K562 (cell line): ENCODE measurements at regions not wholly inside any gene's neighbourhood (a gene's known extent, or its start where the extent isn't known, plus 50 kb on each side); places are given as distances from the start of the nearest gene placed in this dataset.

Experiments
- ATAC-seq: fragments of 200-7000 bp; cut with Tn5 transposase; 3 replicates; pipeline ENCODE4 v1.9.1; 2020; ENCODE audit warnings: moderate library complexity
- BruUV-seq: library from RNA; stranded (reverse); fragments of 400-500 nt; replicated peaks from 2 replicates; lab custom pipeline; 2021; lab: Mats Ljungman, UMichigan
- CTCF ChIA-PET: fragments of 300-600 bp; formaldehyde crosslinking; extraction: SDS; loops from one replicate; lab custom pipeline; 2021; ENCODE audit warnings: low intra/inter-chr PET ratio; lab: Yijun Ruan, JAX
- POLR2A ChIA-PET: fragments of 300-600, 350-650 bp; sonication (Branson Sonifier 250); formaldehyde crosslinking; extraction: SDS; loops from one replicate; lab custom pipeline; 2021; ENCODE audit warnings: antibody characterized with exemption, inconsistent platforms; lab: Yijun Ruan, JAX
- DNase-seq, 4 experiments: peaks; one replicate each; pipeline versions ENCODE4 v3.0.0 to v3.0.0-alpha.2; 2011 to 2018; ENCODE audit warnings: low spot score in 3 of 4, mixed read lengths in 3 of 4; ENCODE audit errors: extremely low read depth in 1 of 4
- FAIRE-seq: peaks from 2 replicates; lab custom pipeline; 2011; peaks lifted over from hg19 to GRCh38; lab: Jason Lieb, UNC
- H2AFZ ChIP-seq: 2 replicates; pipeline ENCODE4 v1.6.0; 2011; ENCODE audit warnings: low read depth, low read length, control low read depth, inconsistent platforms
- H3K27ac ChIP-seq: fragments of 200-600 bp; 3 replicates; pipeline ENCODE4 v1.8.0; 2011; ENCODE audit warnings: low read depth, mild to moderate bottlenecking, control low read depth, inconsistent platforms, low read length, moderate library complexity, mixed read lengths; ENCODE audit errors: extremely low read depth
- H3K27me3 ChIP-seq, 2 experiments: fragments of 300-600 bp in 1 of 2; 2 replicates in 1 of 2; 3 replicates in 1 of 2; pipeline versions ENCODE4 v1.6.0 to v1.8.0; 2011; ENCODE audit warnings: inconsistent platforms in 2 of 2, low read length in 2 of 2, mild to moderate bottlenecking in 1 of 2, mixed read lengths in 1 of 2, moderate library complexity in 1 of 2; ENCODE audit not compliant: control insufficient read depth in 2 of 2, insufficient read depth in 2 of 2
- H3K36me3 ChIP-seq: fragments of 300-600 bp; 3 replicates; pipeline ENCODE4 v1.8.0; 2011; ENCODE audit warnings: mild to moderate bottlenecking, low read length, inconsistent platforms; ENCODE audit not compliant: control insufficient read depth, insufficient read depth
- H3K4me1 ChIP-seq, 2 experiments: fragments of 200-600 bp in 1 of 2; replicated peaks in 1 of 2; 2 replicates in 1 of 2; 3 replicates in 1 of 2; pipeline versions ENCODE4 v1.5.1 to v1.8.0; 2011; ENCODE audit warnings: inconsistent platforms in 2 of 2, low read length in 2 of 2, mild to moderate bottlenecking in 1 of 2, mixed read lengths in 1 of 2, moderate library complexity in 1 of 2; ENCODE audit not compliant: control insufficient read depth in 2 of 2, insufficient read depth in 2 of 2
- H3K4me2 ChIP-seq: 2 replicates; pipeline ENCODE4 v1.6.1; 2011; ENCODE audit warnings: low read length, control low read depth, inconsistent platforms, mixed read lengths; ENCODE audit not compliant: insufficient read depth
- H3K4me3 ChIP-seq: fragments of 200-600 bp; sonication (generic), shearing (Covaris generic); 2 replicates; pipeline ENCODE4 v1.5.1; 2016; ENCODE audit warnings: control low read depth, inconsistent platforms
- H3K79me2 ChIP-seq: fragments of 200-600 bp; 3 replicates; pipeline ENCODE4 v1.8.0; 2011; ENCODE audit warnings: low read length, inconsistent platforms; ENCODE audit not compliant: control insufficient read depth, insufficient read depth
- H3K9ac ChIP-seq, 2 experiments: 2 replicates each; pipeline versions ENCODE4 v1.6.0 to v1.6.1; 2011; ENCODE audit warnings: low read depth in 2 of 2, low read length in 2 of 2, control low read depth in 1 of 2, inconsistent platforms in 1 of 2, mild to moderate bottlenecking in 1 of 2, mixed read lengths in 1 of 2; ENCODE audit not compliant: insufficient read depth in 1 of 2
- H3K9me1 ChIP-seq: one replicate; pipeline ENCODE4 v1.6.0; 2011; ENCODE audit warnings: inconsistent platforms, mild to moderate bottlenecking, low read length, moderate library complexity; ENCODE audit not compliant: control insufficient read depth, insufficient read depth
- H3K9me3 ChIP-seq: replicated peaks from 2 replicates; pipeline ENCODE4 v1.5.1; 2011; ENCODE audit warnings: low read depth, low read length, inconsistent platforms; ENCODE audit not compliant: control insufficient read depth, insufficient read depth
- H4K20me1 ChIP-seq: replicated peaks from 2 replicates; pipeline ENCODE4 v1.6.1; 2011; ENCODE audit warnings: low read length, inconsistent platforms, mixed read lengths; ENCODE audit not compliant: control insufficient read depth, insufficient read depth
- GATAD2B ChIP-seq: fragments of 450-650 bp; IDR thresholded peaks from 2 replicates; pipeline ENCODE4 v1.6.1; 2017; ENCODE audit warnings: mild to moderate bottlenecking, borderline replicate concordance
- HDAC1 ChIP-seq, 2 experiments: fragments of 450-650 bp; IDR thresholded peaks; 2 replicates each; pipeline ENCODE4 v1.6.1; 2016 to 2017; ENCODE audit warnings: inconsistent platforms in 1 of 2, mild to moderate bottlenecking in 1 of 2, moderate library complexity in 1 of 2
- KLF13 ChIP-seq: fragments of 450-650 bp; IDR thresholded peaks from 2 replicates; pipeline ENCODE4 v1.6.1; 2016; ENCODE audit warnings: missing genetic modification characterization, low read depth, mild to moderate bottlenecking, missing compliant biosample characterization, moderate library complexity, borderline replicate concordance
- MCM7 ChIP-seq, 2 experiments: fragments of 450-650 bp; IDR thresholded peaks; 2 replicates each; pipeline ENCODE4 v1.6.1; 2016 to 2018
- PHF21A ChIP-seq: fragments of 450-650 bp; IDR thresholded peaks from 2 replicates; pipeline ENCODE4 v1.6.1; 2017; ENCODE audit warnings: low read depth, borderline replicate concordance
- POLR2A ChIP-seq: fragments of 450-650 bp; conservative IDR thresholded peaks from 2 replicates; pipeline ENCODE4 v1.6.1; 2016
- POLR3A ChIP-seq: IDR thresholded peaks from 2 replicates; pipeline ENCODE4 v1.6.1; 2011; ENCODE audit warnings: borderline replicate concordance, mild to moderate bottlenecking, moderate library complexity; ENCODE audit not compliant: insufficient read length, insufficient read depth; ENCODE audit errors: extremely low read depth
- SIN3B ChIP-seq: fragments of 450-650 bp; IDR thresholded peaks from 2 replicates; pipeline ENCODE4 v1.6.1; 2017; ENCODE audit warnings: low read depth, mild to moderate bottlenecking, moderate library complexity
- SMARCC2 ChIP-seq: fragments of 450-650 bp; IDR thresholded peaks from 2 replicates; pipeline ENCODE4 v1.6.1; 2017; ENCODE audit warnings: antibody characterized with exemption, moderate library complexity, mild to moderate bottlenecking, low read depth
- TFE3 ChIP-seq: fragments of 450-650 bp; formaldehyde crosslinking; IDR thresholded peaks from 2 replicates; pipeline ENCODE4 v1.4.0; 2020; ENCODE audit warnings: mild to moderate bottlenecking, mixed read lengths
- ZNF217 ChIP-seq: sonication (generic); formaldehyde crosslinking; IDR thresholded peaks from 2 replicates; pipeline ENCODE4 v1.8.0; 2022; ENCODE audit warnings: mild to moderate bottlenecking, missing genetic modification reagents
- ZNF316 ChIP-seq: fragments of 450-650 bp; IDR thresholded peaks from 2 replicates; pipeline ENCODE4 v1.6.1; 2016
- ZNF764 ChIP-seq: fragments of 250-450 bp; sonication (Bioruptor Pico); IDR thresholded peaks from 2 replicates; pipeline ENCODE4 v1.4.0; 2020; ENCODE audit warnings: low read depth, mild to moderate bottlenecking, moderate library complexity
- WGBS: fragments of 100-300 bp; shearing (Covaris generic); methylation state at CpG from one replicate; pipeline ENCODE4 v1.1.6; 2016; ENCODE audit warnings: low coverage, mixed read lengths; ENCODE audit not compliant: insufficient coverage; ENCODE audit errors: missing lambda C conversion rate; 5-methylcytosine and 5-hydroxymethylcytosine counted together
- in situ Hi-C: fragments of 300-500 bp; cut with MboI; formaldehyde crosslinking; loops from 4 replicates; pipeline ENCODE4 v1.15.0; 2018; ENCODE audit warnings: inconsistent platforms, mixed read lengths
- intact Hi-C: fragments of 100-400 bp; cut with micrococcal nuclease; formaldehyde crosslinking; loops from 2 replicates; pipeline ENCODE4 v1.14.2; 2022
- TF ChIP-seq, protein P1 (sequence below): fragments of 450-650 bp; IDR thresholded peaks from 2 replicates; pipeline ENCODE4 v1.6.1; 2014; ENCODE audit warnings: low read depth, mild to moderate bottlenecking, moderate library complexity, borderline replicate concordance
- TF ChIP-seq, protein P2 (sequence below): IDR thresholded peaks from 2 replicates; pipeline ENCODE4 v1.6.1; 2014; ENCODE audit warnings: antibody characterized with exemption
- TF ChIP-seq, protein P3 (sequence below): fragments of 250-450 bp; sonication (Bioruptor Pico); IDR thresholded peaks from 2 replicates; pipeline ENCODE4 v1.8.0; 2022; ENCODE audit warnings: inconsistent platforms

DNA sequence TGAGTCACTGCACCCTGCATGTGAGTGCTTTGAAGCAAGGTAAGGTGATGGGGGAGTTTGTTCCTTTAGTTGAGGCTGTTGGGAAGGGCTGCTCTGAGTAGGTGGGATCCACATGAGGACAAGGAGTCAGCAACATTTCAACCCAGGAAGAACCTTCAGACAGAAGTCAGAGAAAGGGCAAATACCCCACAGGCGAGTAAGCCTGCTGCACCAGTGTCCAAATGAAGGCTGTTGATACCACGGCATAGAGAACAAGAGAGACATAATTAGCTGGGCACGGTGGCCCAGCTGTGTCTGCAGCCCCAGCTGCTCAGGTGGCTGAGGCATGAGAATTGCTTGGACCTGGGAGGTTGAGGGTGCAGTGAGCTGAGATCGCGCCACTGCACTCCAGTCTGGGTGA is 54.3 kb upstream of the CLMP start:
- H3K36me3 ChIP-seq = no peaks in the 10 kb centered on the region
- H3K9ac ChIP-seq = no peak overlapping the region
- in situ Hi-C loops (loop anchor here (5.0 kb wide), 1 partner anchor 132 kb away; no protein-coding TSS in a partner anchor), intact Hi-C loops (loop anchor here (5.0 kb wide), 2 partner anchors 82 to 387 kb away; no protein-coding TSS in a partner anchor)
- no peaks in the 10 kb centered on the region for H3K4me1 ChIP-seq
- no peak overlapping the region for H2AFZ ChIP-seq
- BruUV-seq = no TSS peak
- FAIRE-seq (no peak), DNase-seq (no peak), ATAC-seq (no peak)
- no peak overlapping the region for H3K27ac ChIP-seq
- peaks cover 4% of the 10 kb centered on the region; the same call in 1 of the 2 replicates for H4K20me1 ChIP-seq
- no peaks in the 10 kb centered on the region for H3K9me3 ChIP-seq
- H3K27me3 ChIP-seq = peaks cover 0 to 22% of the 10 kb centered on the region in 2 experiments; a peak in 3 of 5 replicates
- H3K4me2 ChIP-seq = no peak overlapping the region
- TF ChIP-seq SMARCC2 = no peak
- no peak for TF ChIP-seq HDAC1 (IDR thresholded peaks at IDR 0.05)
- no peak for TF ChIP-seq KLF13
- TF ChIP-seq MCM7 (IDR thresholded peaks at IDR 0.05) = no peak
- no peak for TF ChIP-seq POLR3A
- no peak for TF ChIP-seq SIN3B
- no peak for TF ChIP-seq POLR2A
- TF ChIP-seq TFE3 = no peak
- no peak for TF ChIP-seq ZNF316
- TF ChIP-seq, protein P1, sequence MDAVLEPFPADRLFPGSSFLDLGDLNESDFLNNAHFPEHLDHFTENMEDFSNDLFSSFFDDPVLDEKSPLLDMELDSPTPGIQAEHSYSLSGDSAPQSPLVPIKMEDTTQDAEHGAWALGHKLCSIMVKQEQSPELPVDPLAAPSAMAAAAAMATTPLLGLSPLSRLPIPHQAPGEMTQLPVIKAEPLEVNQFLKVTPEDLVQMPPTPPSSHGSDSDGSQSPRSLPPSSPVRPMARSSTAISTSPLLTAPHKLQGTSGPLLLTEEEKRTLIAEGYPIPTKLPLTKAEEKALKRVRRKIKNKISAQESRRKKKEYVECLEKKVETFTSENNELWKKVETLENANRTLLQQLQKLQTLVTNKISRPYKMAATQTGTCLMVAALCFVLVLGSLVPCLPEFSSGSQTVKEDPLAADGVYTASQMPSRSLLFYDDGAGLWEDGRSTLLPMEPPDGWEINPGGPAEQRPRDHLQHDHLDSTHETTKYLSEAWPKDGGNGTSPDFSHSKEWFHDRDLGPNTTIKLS = no peak
- TF ChIP-seq, protein P2, sequence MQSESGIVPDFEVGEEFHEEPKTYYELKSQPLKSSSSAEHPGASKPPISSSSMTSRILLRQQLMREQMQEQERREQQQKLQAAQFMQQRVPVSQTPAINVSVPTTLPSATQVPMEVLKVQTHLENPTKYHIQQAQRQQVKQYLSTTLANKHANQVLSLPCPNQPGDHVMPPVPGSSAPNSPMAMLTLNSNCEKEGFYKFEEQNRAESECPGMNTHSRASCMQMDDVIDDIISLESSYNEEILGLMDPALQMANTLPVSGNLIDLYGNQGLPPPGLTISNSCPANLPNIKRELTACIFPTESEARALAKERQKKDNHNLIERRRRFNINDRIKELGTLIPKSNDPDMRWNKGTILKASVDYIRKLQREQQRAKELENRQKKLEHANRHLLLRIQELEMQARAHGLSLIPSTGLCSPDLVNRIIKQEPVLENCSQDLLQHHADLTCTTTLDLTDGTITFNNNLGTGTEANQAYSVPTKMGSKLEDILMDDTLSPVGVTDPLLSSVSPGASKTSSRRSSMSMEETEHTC = no peak
- TF ChIP-seq ZNF217 (CRISPR knock-in tag) = no peak
- no peak for TF ChIP-seq GATAD2B
- TF ChIP-seq, protein P3, sequence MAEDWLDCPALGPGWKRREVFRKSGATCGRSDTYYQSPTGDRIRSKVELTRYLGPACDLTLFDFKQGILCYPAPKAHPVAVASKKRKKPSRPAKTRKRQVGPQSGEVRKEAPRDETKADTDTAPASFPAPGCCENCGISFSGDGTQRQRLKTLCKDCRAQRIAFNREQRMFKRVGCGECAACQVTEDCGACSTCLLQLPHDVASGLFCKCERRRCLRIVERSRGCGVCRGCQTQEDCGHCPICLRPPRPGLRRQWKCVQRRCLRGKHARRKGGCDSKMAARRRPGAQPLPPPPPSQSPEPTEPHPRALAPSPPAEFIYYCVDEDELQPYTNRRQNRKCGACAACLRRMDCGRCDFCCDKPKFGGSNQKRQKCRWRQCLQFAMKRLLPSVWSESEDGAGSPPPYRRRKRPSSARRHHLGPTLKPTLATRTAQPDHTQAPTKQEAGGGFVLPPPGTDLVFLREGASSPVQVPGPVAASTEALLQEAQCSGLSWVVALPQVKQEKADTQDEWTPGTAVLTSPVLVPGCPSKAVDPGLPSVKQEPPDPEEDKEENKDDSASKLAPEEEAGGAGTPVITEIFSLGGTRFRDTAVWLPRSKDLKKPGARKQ = no peak
- TF ChIP-seq PHF21A = no peak
- TF ChIP-seq ZNF764 (CRISPR knock-in tag) = no peak
- ChIA-PET POLR2A (interaction anchor here (0.7 kb wide), 1 partner anchor 376 kb away, joined by 4 read pairs; no protein-coding TSS in a partner anchor), CTCF (no interaction called here)
- WGBS = 0% methylated on average over 3 of the region's 5 CpGs
- no peak overlapping the region for H3K4me3 ChIP-seq
- no peaks in the 10 kb centered on the region for H3K79me2 ChIP-seq
- H3K9me1 ChIP-seq = no peaks in the 10 kb centered on the region
